Spleen (tissue), 7 donors: ENCODE measurements at regions not wholly inside any gene's neighbourhood (a gene's known extent, or its start where the extent isn't known, plus 50 kb on each side); places are given as distances from the start of the nearest gene placed in this dataset.

ENCODE experiments used
- POLR2AphosphoS5 ChIP-seq, 3 donors: sonication (generic); formaldehyde crosslinking; IDR thresholded peaks; one replicate each; pipeline ENCODE4 v1.5.1; 2017; ENCODE audit warnings: antibody characterized with exemption in 3 of 3
- TF ChIP-seq, protein P1 (sequence below), 11 experiments: fragments of 200-600 bp in 7 of 11; fragments of 450-650 bp in 4 of 11; sonication (generic) in 4 of 11; IDR thresholded peaks in 8 of 11; conservative IDR thresholded peaks in 3 of 11; 1 replicate in 7 of 11; 2 replicates in 4 of 11; pipeline versions ENCODE4 v1.4.0 to v1.8.0; 2016 to 2021; ENCODE audit warnings: antibody characterized with exemption in 11 of 11, inconsistent platforms in 4 of 11, mild to moderate bottlenecking in 1 of 11
- donor health status: DM: no; HTN: no; CAD: no; lungs with moderate emphysema.
- donor health status: DM: no; HTN: no; CAD: no.
- donor health status: DM: no; HTN: no; CAD: no.

DNA sequence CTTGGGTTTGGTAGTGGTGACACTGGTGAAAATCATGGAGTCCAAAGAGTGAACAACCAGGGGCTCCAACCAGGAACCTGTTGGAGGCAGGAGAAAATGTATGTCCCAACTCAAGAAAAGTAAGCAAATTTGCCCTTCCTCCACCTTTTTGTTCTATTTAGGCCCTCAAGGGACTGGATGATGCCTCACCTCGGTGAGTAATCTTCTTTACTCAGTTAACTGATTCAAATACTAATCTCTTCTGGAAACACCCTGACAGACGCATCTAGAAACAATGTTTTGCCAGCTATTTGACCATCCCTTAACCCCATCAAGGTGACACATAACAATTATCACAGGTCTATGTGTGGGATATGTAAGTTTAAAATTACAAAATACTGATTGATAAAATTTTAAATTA, 272.4 kb upstream of the FOXG1 start:
- TF ChIP-seq, protein P1, sequence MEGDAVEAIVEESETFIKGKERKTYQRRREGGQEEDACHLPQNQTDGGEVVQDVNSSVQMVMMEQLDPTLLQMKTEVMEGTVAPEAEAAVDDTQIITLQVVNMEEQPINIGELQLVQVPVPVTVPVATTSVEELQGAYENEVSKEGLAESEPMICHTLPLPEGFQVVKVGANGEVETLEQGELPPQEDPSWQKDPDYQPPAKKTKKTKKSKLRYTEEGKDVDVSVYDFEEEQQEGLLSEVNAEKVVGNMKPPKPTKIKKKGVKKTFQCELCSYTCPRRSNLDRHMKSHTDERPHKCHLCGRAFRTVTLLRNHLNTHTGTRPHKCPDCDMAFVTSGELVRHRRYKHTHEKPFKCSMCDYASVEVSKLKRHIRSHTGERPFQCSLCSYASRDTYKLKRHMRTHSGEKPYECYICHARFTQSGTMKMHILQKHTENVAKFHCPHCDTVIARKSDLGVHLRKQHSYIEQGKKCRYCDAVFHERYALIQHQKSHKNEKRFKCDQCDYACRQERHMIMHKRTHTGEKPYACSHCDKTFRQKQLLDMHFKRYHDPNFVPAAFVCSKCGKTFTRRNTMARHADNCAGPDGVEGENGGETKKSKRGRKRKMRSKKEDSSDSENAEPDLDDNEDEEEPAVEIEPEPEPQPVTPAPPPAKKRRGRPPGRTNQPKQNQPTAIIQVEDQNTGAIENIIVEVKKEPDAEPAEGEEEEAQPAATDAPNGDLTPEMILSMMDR (IDR thresholded peaks at IDR 0.05 in 8 of 11, conservative IDR thresholded peaks at IDR 0.05 in 3 of 11), result no peak
- TF ChIP-seq POLR2AphosphoS5 (IDR thresholded peaks at IDR 0.05), result no peak
